HPDE6-E6E7 (cell line): ENCODE measurements at regions not wholly inside any gene's neighbourhood (a gene's known extent, or its start where the extent isn't known, plus 50 kb on each side); places are given as distances from the start of the nearest gene placed in this dataset.

Source experiments
- DNase-seq: peaks from one replicate; pipeline ENCODE4 v3.0.0; 2011; ENCODE audit warnings: missing footprints; ENCODE audit errors: extremely low spot score

DNA sequence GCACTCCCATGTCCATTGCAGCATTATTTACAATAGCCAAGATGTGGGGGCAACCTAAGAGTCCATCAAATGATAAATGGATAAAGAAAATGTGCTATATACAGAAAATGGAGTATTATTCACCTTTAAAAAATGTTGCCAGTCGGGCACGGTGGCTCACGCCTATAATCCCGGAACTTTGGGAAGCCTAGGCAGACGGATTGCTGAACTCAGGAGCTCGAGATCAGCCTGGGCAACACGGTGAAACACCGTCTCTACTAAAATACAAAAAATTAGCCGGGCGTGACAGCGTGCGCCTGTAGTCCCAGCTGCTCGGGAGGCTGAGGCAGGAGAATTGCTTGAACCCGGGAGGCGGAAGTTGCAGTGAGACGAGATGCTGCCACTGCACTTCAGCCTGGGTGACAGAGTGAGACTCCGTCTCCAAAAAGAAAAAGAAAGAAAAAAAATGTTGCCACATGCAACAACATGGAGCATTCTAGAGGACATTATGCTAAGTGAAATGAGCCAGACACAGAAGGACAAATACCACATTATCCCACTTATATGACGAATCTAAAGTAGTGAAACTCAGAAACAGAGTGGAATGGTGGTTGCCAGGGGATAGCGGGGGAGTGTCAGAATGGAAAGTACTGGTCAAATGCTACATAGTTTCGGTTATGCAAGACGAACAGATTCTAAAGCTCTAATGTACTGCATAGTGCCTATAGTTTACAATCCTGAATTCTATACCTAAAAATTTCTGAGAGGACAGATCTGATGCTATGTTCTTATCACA is 1385.6 kb upstream of the TMEFF2 start:
- DNase-seq: no peak

DNA sequence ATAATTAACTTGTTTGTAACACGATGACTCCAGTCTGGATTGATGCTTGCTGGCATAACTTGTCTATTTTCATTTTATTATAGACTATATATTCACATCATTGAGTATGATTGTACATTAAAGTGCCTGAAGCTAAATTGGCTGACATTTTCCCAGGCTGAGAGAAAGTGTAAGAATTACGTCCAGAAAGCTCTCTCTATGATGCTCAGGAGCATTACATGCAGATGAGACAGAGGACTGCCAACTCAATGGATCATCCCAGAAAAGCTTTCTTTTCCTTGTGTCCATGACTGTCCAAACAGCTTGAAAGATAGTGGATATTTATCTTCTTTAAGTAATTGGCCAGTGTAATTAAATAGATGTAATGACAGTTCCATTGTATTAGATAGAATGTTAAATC is 1372.2 kb upstream of the TMEFF2 start:
- DNase-seq: no peak

DNA sequence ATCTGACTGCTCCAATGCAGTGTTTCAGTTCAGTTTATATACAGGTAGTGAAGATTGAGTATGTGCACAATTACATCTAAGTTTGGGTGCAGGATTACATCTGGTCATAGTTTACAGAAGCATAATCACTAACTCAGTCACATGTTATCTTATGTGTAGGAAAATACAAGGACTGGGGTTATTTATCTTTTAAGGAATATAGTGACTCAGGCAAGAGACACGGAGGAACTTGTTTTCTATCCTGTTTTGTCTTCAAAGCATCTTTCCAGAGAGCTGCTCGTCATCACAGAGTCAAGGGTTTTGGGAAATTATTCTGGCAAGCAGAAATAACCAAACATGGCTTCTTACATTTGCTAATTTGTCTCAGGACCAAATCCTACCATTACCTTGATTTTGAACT is 1371.5 kb upstream of the TMEFF2 start:
- DNase-seq: no peak

DNA sequence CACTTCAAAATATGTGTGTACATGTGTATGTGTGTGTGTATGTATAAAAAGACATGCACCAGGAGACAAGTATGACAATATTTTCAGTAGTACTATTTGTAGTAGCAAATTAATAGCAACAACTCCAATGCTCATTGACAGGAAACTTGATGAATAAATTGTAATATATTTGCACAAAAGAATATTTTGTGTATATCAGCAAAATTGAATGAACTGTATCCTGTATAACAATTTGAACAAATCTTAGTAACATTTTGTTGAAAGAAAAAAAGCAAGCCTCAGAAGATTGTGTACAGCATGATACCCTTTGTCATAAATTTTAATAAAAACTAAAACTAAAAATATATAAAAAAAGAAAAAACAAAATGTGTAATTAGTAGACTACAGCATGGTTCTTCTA is 1367.3 kb upstream of the TMEFF2 start:
- no peak for DNase-seq

DNA sequence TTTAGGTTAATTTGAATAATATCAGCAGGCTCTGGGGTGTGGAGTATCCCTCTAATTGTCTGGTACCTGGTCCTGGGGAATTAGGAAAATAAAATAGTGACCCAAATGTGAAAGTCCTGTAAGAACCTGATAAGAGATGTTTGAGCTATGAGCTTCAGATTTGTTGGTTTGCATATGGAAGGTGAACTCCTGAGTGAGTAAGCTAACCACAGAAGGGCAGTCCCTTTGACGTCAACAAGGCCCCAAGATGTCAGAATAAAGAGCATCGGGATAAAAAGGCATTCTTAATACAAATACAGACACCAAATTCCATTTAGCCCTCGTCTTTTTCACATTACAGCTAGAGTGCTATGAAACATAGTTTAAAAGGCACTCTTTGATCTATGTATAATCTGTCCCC is 1366.3 kb upstream of the TMEFF2 start:
- DNase-seq: no peak

DNA sequence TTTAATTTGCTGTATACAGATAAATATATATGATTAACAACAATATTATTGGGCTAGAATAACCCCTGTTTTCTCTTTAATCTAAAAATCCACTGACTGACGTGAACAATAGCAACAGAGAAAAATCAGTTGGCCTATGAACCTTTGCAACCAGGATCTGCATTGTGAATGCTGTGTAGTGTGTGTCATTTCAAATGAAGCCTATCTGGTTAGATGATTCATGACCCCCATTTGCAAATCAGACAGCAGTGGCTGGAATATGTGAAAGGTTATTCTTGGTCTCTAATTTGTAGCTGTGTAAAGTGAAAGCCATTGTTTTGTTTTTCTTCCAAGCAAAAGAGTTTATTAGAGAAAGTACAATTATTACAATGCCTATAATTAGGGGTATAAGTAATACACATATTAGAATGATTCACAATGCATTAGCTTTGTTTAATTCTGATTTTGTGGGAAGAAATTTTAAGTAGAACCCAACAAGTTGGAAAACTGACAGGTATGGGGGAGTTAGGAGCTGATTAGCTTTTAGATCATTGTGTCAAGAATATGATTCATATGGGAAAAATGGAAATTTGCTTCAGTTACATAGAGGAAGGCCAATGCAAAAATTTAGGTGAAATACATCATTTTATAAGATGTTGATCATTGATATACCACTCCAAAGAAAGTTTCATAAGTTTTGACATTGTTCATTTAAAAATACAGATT is 1362.2 kb upstream of the TMEFF2 start:
- DNase-seq: peak; percentile 0

DNA sequence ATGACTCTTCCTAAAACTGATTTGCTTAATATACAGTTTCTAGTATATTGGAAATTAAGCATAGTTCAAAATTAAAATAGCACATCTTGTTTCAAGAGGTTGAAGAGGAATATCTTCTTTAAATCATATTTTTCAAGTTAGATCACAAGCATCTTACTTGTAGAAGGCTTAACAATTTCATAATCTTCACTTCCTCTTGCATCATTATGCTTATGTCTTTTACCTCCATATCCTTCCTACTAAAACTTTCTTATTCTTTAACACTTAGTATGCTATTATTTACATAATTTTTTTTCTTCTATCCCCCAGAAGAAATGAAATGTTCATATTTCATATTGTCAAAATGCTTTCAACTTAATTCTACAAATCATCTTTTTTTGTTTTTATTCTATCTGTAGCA is 1354.9 kb upstream of the TMEFF2 start:
- no peak for DNase-seq

DNA sequence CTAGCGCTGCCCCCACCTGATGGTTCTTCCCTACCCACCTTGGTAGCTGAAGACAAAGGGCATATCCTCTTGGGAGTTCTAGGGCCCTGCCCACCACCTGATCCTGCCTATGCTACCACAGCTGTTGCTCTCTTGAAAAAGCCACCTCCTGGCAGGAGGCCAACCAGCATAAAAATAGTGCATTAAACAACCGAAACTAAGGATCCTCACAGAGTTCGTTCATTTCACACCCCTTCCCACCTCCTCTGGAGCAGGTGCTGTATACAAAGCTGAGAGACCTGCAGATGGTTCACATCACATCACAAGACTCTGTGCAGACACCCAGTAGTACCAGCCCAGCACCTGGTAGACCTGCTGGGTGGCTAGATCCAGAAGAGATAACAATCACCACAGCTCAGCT is 1348.0 kb upstream of the TMEFF2 start:
- DNase-seq: no peak

DNA sequence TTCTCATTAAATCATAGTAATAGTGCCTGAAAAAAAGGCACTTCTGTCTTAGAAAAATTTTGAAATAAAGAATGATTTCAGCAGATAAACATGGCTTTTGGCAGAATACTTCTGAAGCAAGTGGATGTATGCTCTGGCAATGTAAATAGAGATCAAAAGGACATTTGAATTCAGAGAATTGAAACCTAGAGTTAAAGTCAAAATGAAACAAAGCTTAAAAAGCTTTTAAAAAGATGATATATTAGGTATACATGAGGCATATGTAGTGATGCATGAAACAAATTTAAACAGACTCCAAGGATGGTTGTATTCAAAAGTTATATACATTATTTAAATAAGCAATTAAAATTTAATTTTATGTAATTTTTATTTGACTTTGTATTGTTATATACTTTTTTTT is 1344.5 kb upstream of the TMEFF2 start:
- DNase-seq: no peak

DNA sequence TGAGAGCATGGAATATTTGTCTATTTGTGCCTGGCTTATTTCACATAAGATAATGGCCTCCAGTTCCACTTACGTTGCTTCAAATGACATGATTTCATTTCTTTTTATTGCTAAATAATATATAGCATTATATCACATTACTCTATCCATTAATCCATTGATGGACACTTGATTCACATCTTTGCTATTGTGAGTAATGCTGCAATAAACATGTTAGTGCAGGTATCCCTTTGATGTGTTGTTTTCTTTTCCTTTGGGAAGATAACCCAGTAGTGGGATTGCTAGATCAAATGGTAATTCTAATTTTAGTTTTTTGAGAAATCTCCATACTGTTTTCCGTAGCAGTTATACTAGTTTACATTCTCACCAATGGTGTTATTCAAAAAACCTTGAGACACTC is 1343.3 kb upstream of the TMEFF2 start:
- DNase-seq: no peak

DNA sequence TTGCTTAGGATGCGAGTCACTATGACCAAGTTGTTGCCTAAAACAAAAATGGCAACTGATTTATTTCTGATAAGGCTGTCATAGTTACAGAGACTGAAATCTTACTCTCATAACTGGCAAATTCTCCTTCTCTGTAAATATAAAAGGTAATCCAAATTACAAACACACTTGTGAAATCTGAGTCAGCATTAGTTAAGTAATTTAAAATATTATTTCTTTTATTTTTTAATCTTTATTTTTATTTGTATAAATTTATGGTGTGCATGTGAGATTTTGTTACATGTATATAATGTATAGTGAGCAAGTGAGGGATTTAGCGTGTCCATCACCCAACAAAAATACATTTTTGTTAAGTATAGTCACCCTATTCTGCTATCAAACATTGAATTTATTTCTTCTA is 1342.8 kb upstream of the TMEFF2 start:
- no peak for DNase-seq

DNA sequence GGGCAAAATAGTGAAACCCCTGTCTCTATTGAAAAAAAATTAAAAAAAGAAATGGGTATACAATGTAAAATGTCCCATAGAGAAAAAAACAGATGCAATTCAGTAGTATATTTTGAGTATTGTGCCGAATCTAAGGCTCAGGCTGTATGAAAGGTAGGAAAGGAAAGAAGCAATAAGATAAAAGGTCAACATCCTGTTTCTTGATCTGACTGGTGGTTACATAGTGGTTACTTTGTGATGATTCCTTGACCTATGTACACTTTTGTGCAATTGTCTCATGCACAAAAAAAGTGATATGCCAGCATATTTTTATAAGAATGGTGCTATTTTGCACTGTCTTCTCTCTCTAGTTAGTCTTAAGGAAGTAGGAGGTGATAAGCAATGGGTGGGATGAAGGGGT is 1333.7 kb upstream of the TMEFF2 start:
- no peak for DNase-seq

DNA sequence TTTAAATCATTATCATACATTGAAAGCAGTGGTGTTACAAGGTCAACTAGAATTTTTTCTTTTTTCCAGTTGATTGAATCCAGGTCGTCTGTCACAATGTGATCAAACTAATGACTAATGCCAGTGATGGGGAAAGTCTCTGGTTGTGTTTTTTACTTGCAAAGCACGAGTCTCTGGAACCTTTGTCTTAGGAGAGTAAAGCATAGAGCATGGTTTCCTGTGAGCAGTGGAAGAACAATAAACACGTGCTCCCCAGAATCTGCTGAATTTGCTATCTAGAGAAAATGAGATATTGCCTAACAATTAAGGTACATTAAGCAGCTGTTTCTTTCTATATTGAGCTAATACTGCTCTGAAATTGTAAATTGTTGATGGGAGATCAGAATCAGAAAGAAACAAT is 1332.4 kb upstream of the TMEFF2 start:
- no peak for DNase-seq

DNA sequence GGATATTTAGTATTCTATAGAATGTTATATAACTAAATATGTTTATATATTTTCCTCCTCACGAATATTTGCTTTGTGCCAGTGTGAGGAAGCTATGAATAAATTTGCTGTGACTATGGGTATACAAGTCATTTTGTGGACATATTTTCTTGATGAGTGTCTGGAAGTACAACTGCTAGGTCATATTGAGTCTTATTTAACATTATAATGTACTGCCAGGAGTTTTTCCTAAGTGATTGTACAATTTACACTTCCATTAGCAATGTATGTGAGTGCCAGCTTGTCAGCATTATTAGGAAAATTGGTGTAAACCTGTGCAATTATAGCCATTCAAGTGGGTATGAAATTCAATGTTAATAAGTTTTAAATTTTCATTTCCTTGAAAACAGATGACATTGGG is 1328.9 kb upstream of the TMEFF2 start:
- no peak for DNase-seq

DNA sequence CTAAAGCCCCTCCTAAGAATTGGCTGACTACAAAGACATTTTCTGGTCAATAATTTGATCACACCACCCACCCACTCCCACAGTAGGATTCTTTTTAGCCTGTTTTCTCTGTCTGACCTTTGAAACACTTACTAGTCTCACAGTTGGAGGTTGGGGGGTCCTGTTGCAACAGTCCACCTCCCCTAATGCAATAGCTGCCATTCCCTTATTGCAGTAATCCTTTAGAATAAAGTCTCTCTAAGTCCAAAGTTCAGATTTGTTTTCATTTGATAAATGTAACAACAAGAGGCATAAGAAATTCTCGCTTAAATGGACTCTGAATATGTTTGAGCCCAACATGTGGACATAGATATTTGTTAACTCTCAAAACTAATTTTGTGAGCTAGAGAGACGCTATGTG is 1326.8 kb upstream of the TMEFF2 start:
- no peak for DNase-seq

DNA sequence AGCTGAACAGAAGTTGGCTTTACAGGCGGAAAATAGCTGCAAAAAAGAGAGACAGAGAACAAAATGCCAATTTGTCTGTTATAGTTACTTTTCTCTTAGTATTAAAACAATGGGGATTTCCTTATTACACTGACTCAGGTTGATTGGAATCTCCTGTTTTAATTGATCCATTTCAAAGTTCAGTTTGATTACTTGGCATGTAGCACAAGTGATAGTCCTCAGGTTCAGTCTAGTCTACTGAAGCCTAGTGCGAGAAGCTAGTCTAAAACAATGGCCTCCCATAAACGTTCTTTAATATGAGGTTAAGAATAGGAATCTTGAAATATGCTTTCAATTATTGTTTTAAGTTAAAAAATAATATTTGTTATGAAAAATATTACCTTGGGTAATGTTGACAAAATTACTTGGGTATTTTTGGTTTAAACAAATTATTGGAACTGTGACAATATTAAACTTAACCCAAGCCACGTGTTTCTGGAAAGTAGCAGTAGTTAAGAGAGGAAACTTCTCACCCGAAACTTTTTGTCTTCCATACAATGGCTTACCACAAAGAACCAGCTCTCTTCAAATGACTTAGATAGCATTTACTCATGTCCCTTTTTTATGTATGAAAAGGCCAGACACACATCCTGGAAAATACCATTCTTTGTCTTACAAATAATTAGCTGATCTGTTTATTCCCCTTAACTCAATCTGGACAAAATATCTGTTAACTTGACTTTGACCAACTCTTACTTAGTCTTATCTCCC is 1326.2 kb upstream of the TMEFF2 start:
- DNase-seq: no peak

DNA sequence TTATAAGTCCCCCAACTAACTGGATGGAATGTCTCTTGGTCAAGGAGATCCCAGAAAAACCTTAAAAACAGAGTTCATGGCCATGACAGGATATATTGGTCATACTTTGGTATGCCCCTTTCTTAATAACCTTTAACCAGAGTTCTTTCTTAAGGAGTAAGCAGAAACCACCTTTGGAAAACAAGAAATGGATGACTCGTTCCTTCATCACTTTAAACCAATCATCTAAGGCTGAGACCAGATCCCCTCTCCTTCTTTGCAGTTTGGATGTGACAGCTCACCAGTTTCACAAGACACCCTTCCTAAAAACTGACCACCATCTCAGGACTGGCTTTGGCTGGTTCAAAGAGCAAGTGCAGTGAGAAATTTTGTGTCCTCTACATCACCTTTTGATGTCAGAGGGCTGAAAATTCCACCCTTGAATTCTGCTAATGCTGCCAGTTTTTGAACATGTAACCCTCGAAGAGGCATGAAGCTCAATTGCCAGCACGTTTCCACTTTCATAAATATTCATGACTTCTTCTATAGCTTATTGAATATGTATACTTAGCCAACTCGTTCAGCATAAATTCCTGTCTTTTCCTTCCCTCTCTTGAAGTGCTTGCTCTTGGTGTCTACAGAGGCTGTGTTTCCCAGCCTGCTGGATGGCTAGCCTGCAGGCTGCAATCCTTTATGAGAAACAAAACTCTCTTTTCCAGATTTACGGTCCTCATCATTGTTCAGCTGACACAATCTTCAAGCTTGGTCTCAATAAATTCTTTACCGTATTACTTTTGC is 1323.5 kb upstream of the TMEFF2 start:
- DNase-seq: peak; percentile 11

DNA sequence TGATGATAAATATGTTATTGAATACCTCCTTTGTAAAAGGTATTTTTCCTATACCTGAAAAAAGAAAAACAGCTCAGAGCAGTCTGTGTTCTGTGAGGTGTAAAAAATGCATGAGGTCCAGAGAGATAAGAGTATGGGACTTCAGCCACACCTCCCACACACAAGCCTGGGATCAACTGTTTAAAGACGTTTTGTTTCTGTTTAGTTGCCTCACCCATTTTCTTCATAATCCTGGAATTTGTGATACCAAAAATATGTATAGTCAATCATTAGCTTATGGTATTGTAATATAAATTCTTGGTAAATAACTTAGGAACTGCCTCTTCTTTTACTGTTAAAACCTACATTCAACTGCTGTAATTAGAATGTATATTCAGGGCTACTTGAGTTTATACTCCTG is 1322.9 kb upstream of the TMEFF2 start:
- no peak for DNase-seq

DNA sequence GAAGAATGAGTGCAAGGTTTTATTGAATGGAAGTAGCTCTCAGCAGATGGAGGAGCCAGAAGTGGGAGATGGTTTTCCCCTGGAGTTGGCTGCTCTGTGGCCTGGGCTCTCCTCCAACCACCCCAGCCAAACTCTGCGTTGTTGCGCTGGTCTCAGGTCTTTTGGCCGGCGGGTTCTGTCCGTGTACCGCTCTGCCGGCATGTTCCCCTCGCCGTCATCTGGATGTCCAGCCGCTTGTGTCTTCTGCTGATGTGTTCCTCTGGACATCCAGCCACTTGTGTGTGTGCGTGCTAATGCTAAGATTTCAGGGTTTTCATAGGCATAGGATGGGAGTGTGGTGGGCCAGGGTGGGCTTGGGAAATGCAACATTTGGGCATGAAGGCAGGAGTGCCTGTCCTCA is 1311.3 kb upstream of the TMEFF2 start:
- DNase-seq: no peak

DNA sequence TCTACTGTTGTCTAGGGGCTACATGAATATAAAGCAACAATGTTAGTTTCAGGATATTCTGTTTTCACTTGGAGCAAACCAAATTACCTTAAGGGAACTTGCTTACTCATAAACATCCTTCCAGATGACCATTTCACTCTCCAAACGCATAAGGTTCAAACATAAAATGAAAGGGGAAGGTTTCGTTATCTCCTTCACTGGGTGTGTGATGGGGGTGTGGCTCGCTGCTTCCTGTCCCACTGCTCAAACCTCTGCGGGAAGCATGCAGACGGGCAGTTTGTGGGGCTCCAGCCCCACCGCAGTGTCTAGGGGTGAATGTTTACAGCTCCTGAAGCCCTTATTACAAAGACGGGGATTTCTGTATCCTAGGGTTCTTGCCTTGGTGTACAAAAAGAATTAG is 1310.9 kb upstream of the TMEFF2 start:
- no peak for DNase-seq

DNA sequence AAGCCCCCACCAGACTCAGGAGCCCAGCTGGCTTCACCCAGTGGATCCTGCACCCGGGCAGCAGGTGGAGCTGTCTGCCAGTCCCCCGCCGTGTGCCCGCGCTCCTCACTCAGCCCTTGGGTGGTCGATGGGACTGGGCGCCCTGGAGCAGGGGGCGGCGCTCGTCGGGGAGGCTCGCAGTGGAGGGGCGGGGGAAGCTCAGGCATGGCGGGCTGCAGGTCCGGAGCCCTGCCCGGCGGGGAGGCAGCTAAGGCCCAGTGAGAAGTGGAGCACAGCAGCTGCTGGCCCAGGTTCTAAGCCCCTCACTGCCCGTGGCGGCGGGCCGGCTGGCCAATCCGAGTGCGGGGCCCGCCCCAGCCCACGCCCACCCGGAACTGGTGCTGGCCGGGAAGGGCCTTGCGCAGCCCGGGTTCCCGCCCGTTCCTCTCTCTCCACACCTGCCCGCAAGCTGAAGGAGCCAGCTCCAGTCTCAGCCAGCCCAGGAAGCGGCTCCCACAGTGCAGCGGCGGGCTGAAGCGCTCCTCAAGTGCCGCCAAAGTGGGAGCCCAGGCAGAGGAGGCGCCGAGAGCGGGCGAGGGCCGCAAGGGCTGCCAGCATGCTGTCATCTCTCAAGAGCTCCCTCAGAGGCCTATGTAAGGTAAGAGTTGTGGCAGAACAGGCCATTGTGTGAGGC is 1307.8 kb upstream of the TMEFF2 start:
- DNase-seq: no peak

DNA sequence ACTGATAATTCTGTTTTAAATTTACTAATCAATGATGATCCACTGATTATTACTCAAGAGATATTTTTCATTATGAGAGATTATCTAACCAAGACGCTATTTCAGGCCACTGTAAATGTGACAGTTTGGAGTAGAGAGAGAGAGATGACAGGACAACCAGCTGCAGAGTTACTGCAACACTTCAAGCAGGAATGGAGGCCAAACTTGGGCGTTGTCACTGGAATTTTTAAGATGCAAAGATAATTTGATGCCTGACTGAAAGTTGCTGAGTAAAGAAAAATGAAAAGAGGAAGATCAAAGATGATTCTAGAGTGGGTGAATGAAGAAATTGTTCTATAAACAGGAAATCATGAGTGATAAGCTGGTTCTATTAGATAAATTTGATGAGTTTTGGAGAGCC is 1302.1 kb upstream of the TMEFF2 start:
- DNase-seq: no peak
